ENCODE measurements at regions not wholly inside any gene's neighbourhood (a gene's known extent, or its start where the extent isn't known, plus 50 kb on each side); places are given as distances from the start of the nearest gene placed in this dataset.

- TF ChIP-seq NANOG (IDR thresholded peaks at IDR 0.05; ENCODE audit: borderline replicate concordance) (no peak), JUNB (IDR thresholded peaks at IDR 0.05; ENCODE audit: unreplicated experiment) (no peak), STAT1 (IDR thresholded peaks at IDR 0.05; ENCODE audit: unreplicated experiment) (no peak), CREB1 (CRISPR knock-in tag; IDR thresholded peaks at IDR 0.05; ENCODE audit: low read depth) (no peak), ZNF462 (CRISPR knock-in tag; IDR thresholded peaks at IDR 0.05) (no peak)
Measured at GRCh38 chr17:71883258-71883657, 237.6 kb upstream of the SOX9 start (continued).

- peaks cover 10% of the 10 kb centered on the region for H3K9me2 ChIP-seq (ENCODE audit: insufficient read depth)
- no peak overlapping the region for H2AFZ ChIP-seq
- H3K4me3 ChIP-seq = no peak overlapping the region
- no peaks in the 10 kb centered on the region for H3K27me3 ChIP-seq (ENCODE audit: insufficient read depth)
- H3K4me3 Mint-ChIP-seq = no peak overlapping the region
- H3K4me1 ChIP-seq (ENCODE audit: insufficient read depth) = no peaks in the 10 kb centered on the region
- H3K4me2 ChIP-seq = no peak overlapping the region
- ATAC-seq = no peak
- no peaks in the 10 kb centered on the region for H3K36me3 ChIP-seq (ENCODE audit: insufficient read depth)
- H3K27me3 Mint-ChIP-seq (ENCODE audit: insufficient read depth, low read depth, poor library complexity) = peaks cover 1% of the 10 kb centered on the region
- H4K20me1 ChIP-seq (replicated peaks; ENCODE audit: insufficient read depth) = no peaks in the 10 kb centered on the region
- TF ChIP-seq POLR2AphosphoS5 (IDR thresholded peaks at IDR 0.05; ENCODE audit: low read depth) (no peak), JUNB (IDR thresholded peaks at IDR 0.05; ENCODE audit: unreplicated experiment) (no peak), ZNF114 (CRISPR knock-in tag; IDR thresholded peaks at IDR 0.05) (no peak), ZNF462 (CRISPR knock-in tag; IDR thresholded peaks at IDR 0.05) (no peak), CREB1 (CRISPR knock-in tag; IDR thresholded peaks at IDR 0.05; ENCODE audit: low read depth) (no peak), NANOG (IDR thresholded peaks at IDR 0.05; ENCODE audit: borderline replicate concordance) (no peak)
- no peaks in the 10 kb centered on the region for H3K9me3 Mint-ChIP-seq
- H3K27ac ChIP-seq (ENCODE audit: low read depth) = no peak overlapping the region
- H3K4me1 Mint-ChIP-seq = no peaks in the 10 kb centered on the region
- no peak for DNase-seq (ENCODE audit: low spot score)
- no peak overlapping the region for H3K27ac Mint-ChIP-seq
- H3K79me2 ChIP-seq (replicated peaks; ENCODE audit: insufficient read depth) = no peaks in the 10 kb centered on the region
- H3K36me3 Mint-ChIP-seq (ENCODE audit: low read depth) = no peaks in the 10 kb centered on the region
- no peaks in the 10 kb centered on the region for H3F3A ChIP-seq (replicated peaks; ENCODE audit: low read depth)
Measured at GRCh38 chr17:71883845-71884244, 237.0 kb upstream of the SOX9 start.

Data from GM23338 (cell line).